ENCODE measurements at regions not wholly inside any gene's neighbourhood (a gene's known extent, or its start where the extent isn't known, plus 50 kb on each side); places are given as distances from the start of the nearest gene placed in this dataset.

- CTCF ChIA-PET: no interaction called here
- no peak overlapping the region for H3K27ac Mint-ChIP-seq
- POLR2A ChIA-PET: no interaction called here
- peaks cover 10% of the 10 kb centered on the region for H3K9me3 Mint-ChIP-seq
- H3K4me3 Mint-ChIP-seq: no peak overlapping the region
- H3K36me3 Mint-ChIP-seq: no peaks in the 10 kb centered on the region
- no peak for TF ChIP-seq RELA (CRISPR knock-in tag; IDR thresholded peaks at IDR 0.05; ENCODE audit: borderline replicate concordance)
- TF ChIP-seq ZNF512 (CRISPR knock-in tag; IDR thresholded peaks at IDR 0.05; ENCODE audit: borderline replicate concordance): no peak
- no peak for TF ChIP-seq SMAD4 (CRISPR knock-in tag; IDR thresholded peaks at IDR 0.05)
- TF ChIP-seq IRF2 (CRISPR knock-in tag; IDR thresholded peaks at IDR 0.05; ENCODE audit: borderline replicate concordance, low read depth): no peak
- TF ChIP-seq NR1H2 (CRISPR knock-in tag; IDR thresholded peaks at IDR 0.05): no peak
- no peak for TF ChIP-seq ZNF396 (CRISPR knock-in tag; IDR thresholded peaks at IDR 0.05; ENCODE audit: borderline replicate concordance)
- no peak for TF ChIP-seq ARID4B (CRISPR knock-in tag; IDR thresholded peaks at IDR 0.05; ENCODE audit: borderline replicate concordance)
- H3K27me3 Mint-ChIP-seq (ENCODE audit: low read depth): no peaks in the 10 kb centered on the region
- peaks cover 23% of the 10 kb centered on the region for H3K4me1 Mint-ChIP-seq
- ATAC-seq (no peak), DNase-seq (ENCODE audit: low spot score) (no peak)
Measured at GRCh38 chr4:127498366-127498765, 134.4 kb upstream of the INTU start.

GRCh38 chr4:127500242-127500641, 132.5 kb upstream of the INTU start:
- Mint-ChIP-seq H3K4me1 (peaks cover 24% of the 10 kb centered on the region), H3K36me3 (no peaks in the 10 kb centered on the region), H3K27me3 (ENCODE audit: low read depth) (no peaks in the 10 kb centered on the region), H3K4me3 (no peak overlapping the region), H3K27ac (no peak overlapping the region), H3K9me3 (peaks cover 10% of the 10 kb centered on the region)
- DNase-seq (ENCODE audit: low spot score) (no peak), ATAC-seq (no peak)
- TF ChIP-seq FOXJ3 (CRISPR knock-in tag; IDR thresholded peaks at IDR 0.05; ENCODE audit: borderline replicate concordance): no peak
- TF ChIP-seq ZNF423 (CRISPR knock-in tag; IDR thresholded peaks at IDR 0.05): no peak
- no peak for TF ChIP-seq MXD4 (CRISPR knock-in tag; IDR thresholded peaks at IDR 0.05; ENCODE audit: borderline replicate concordance)
- TF ChIP-seq ATF1 (CRISPR knock-in tag; IDR thresholded peaks at IDR 0.05): no peak
- TF ChIP-seq KAT7 (CRISPR knock-in tag; IDR thresholded peaks at IDR 0.05; ENCODE audit: borderline replicate concordance): no peak
- no peak for TF ChIP-seq CTCF (IDR thresholded peaks at IDR 0.05)
- TF ChIP-seq NFATC4 (CRISPR knock-in tag; IDR thresholded peaks at IDR 0.05): no peak
- ChIA-PET CTCF (no interaction called here), POLR2A (no interaction called here)

- no peak for DNase-seq (ENCODE audit: low spot score)
- no peak for TF ChIP-seq ATF3 (CRISPR knock-in tag; conservative IDR thresholded peaks at IDR 0.05)
- TF ChIP-seq STAT6 (CRISPR knock-in tag; conservative IDR thresholded peaks at IDR 0.05; ENCODE audit: low read depth): no peak
- no peak for TF ChIP-seq ZNF425 (CRISPR knock-in tag; conservative IDR thresholded peaks at IDR 0.05)
- no peak for TF ChIP-seq ZBTB21 (CRISPR knock-in tag; IDR thresholded peaks at IDR 0.05; ENCODE audit: borderline replicate concordance)
- no peak for TF ChIP-seq KAT7 (CRISPR knock-in tag; IDR thresholded peaks at IDR 0.05; ENCODE audit: borderline replicate concordance)
- TF ChIP-seq TCF7 (CRISPR knock-in tag; IDR thresholded peaks at IDR 0.05; ENCODE audit: low read depth): no peak
- no peak for TF ChIP-seq ELF4 (CRISPR knock-in tag; IDR thresholded peaks at IDR 0.05; ENCODE audit: low read depth)
Measured at GRCh38 chr4:127501103-127501502, 131.7 kb upstream of the INTU start.

More at GRCh38 chr4:127501103-127501502, 131.7 kb upstream of the INTU start:
- ChIA-PET CTCF (interaction anchor here (1.0 kb wide), 1 partner anchor 86 kb away, joined by 3 read pairs; no protein-coding TSS in a partner anchor), POLR2A (interaction anchor here (0.6 kb wide), 1 partner anchor 715 kb away, joined by 3 read pairs; no protein-coding TSS in a partner anchor)
- Mint-ChIP-seq H3K9me3 (peaks cover 10% of the 10 kb centered on the region), H3K4me1 (peaks cover 24% of the 10 kb centered on the region), H3K4me3 (no peak overlapping the region), H3K27me3 (ENCODE audit: low read depth) (no peaks in the 10 kb centered on the region), H3K27ac (no peak overlapping the region), H3K36me3 (no peaks in the 10 kb centered on the region)
- no peak for ATAC-seq
